Liver (tissue), 8 donors: ENCODE measurements at regions not wholly inside any gene's neighbourhood (a gene's known extent, or its start where the extent isn't known, plus 50 kb on each side); places are given as distances from the start of the nearest gene placed in this dataset.

Experiments used
- DNase-seq: peaks from one replicate; pipeline ENCODE4 v3.0.0-alpha.2; 2017; ENCODE audit warnings: low spot score
- H3K27ac ChIP-seq, 2 donors: one replicate each; pipeline ENCODE4 v1.7.0; 2013; ENCODE audit warnings: inconsistent platforms in 2 of 2, low read length in 2 of 2, control low read depth in 1 of 2, low read depth in 1 of 2, mild to moderate bottlenecking in 1 of 2
- H3K27me3 ChIP-seq, 4 donors: one replicate each; pipeline versions ENCODE4 v1.6.1 to v1.7.0; 2013; ENCODE audit warnings: low read length in 3 of 4, inconsistent platforms in 1 of 4, mild to moderate bottlenecking in 1 of 4, moderate library complexity in 1 of 4; ENCODE audit not compliant: control insufficient read depth in 4 of 4, insufficient read depth in 4 of 4
- H3K36me3 ChIP-seq, 4 donors: one replicate each; pipeline versions ENCODE4 v1.6.1 to v1.7.0; 2013; ENCODE audit warnings: low read length in 3 of 4, mild to moderate bottlenecking in 3 of 4, low read depth in 1 of 4, moderate library complexity in 1 of 4; ENCODE audit not compliant: control insufficient read depth in 4 of 4, insufficient read depth in 3 of 4
- H3K4me1 ChIP-seq, 4 donors: one replicate each; pipeline versions ENCODE4 v1.6.1 to v1.7.0; 2013; ENCODE audit warnings: low read length in 3 of 4, mild to moderate bottlenecking in 3 of 4, moderate library complexity in 1 of 4; ENCODE audit not compliant: control insufficient read depth in 4 of 4, insufficient read depth in 4 of 4
- H3K4me3 ChIP-seq, 3 donors: one replicate each; pipeline versions ENCODE4 v1.6.1 to v1.7.0; 2013; ENCODE audit warnings: low read length in 3 of 3, control low read depth in 1 of 3, low read depth in 1 of 3, mild to moderate bottlenecking in 1 of 3
- H3K9ac ChIP-seq, 2 donors: one replicate each; pipeline ENCODE4 v1.7.0; 2013; ENCODE audit warnings: low read length in 2 of 2, mild to moderate bottlenecking in 2 of 2, moderate library complexity in 2 of 2, control low read depth in 1 of 2, low read depth in 1 of 2
- H3K9me3 ChIP-seq, 4 donors: one replicate each; pipeline versions ENCODE4 v1.6.1 to v1.7.0; 2013; ENCODE audit warnings: low read length in 3 of 4; ENCODE audit not compliant: control insufficient read depth in 4 of 4
- EGR1 ChIP-seq, 2 donors: IDR thresholded peaks; 2 replicates each; pipeline ENCODE4 v1.6.1; 2016 to 2018; ENCODE audit warnings: antibody characterized with exemption in 2 of 2, low read depth in 2 of 2
- FOXA1 ChIP-seq: IDR thresholded peaks from 2 replicates; pipeline ENCODE4 v1.6.1; 2016; ENCODE audit warnings: antibody characterized with exemption
- GABPA ChIP-seq, 2 donors: IDR thresholded peaks in 1 of 2; conservative IDR thresholded peaks in 1 of 2; 2 replicates each; pipeline ENCODE4 v1.6.1; 2016; ENCODE audit warnings: antibody characterized with exemption in 2 of 2, mild to moderate bottlenecking in 1 of 2, moderate library complexity in 1 of 2
- HNF4G ChIP-seq: IDR thresholded peaks from 2 replicates; pipeline ENCODE4 v1.6.1; 2016; ENCODE audit warnings: antibody characterized with exemption
- JUND ChIP-seq, 2 donors: IDR thresholded peaks; 2 replicates each; pipeline ENCODE4 v1.6.1; 2016; ENCODE audit warnings: antibody characterized with exemption in 2 of 2
- RAD21 ChIP-seq, 2 donors: IDR thresholded peaks; 2 replicates each; pipeline ENCODE4 v1.6.1; 2016; ENCODE audit warnings: antibody characterized with exemption in 2 of 2, mild to moderate bottlenecking in 2 of 2
- RXRA ChIP-seq, 2 donors: IDR thresholded peaks; 2 replicates each; pipeline ENCODE4 v1.6.1; 2017 to 2018; ENCODE audit warnings: antibody characterized with exemption in 2 of 2, mild to moderate bottlenecking in 1 of 2
- SP1 ChIP-seq: IDR thresholded peaks from 2 replicates; pipeline ENCODE4 v1.6.1; 2018; ENCODE audit warnings: antibody characterized with exemption, mild to moderate bottlenecking
- TAF1 ChIP-seq: conservative IDR thresholded peaks from 2 replicates; pipeline ENCODE4 v1.6.1; 2016; ENCODE audit warnings: antibody characterized with exemption, mild to moderate bottlenecking
- YY1 ChIP-seq: IDR thresholded peaks from 2 replicates; pipeline ENCODE4 v1.6.1; 2016; ENCODE audit warnings: antibody characterized with exemption, mild to moderate bottlenecking
- WGBS: extraction: QIAGEN DNeasy Blood & Tissue Kit; methylation state at CpG from one replicate; pipeline ENCODE4 v1.1.7; 2013; 5-methylcytosine and 5-hydroxymethylcytosine counted together
- TF ChIP-seq, protein P1 (sequence below): IDR thresholded peaks from 2 replicates; pipeline ENCODE4 v1.6.1; 2016; ENCODE audit warnings: antibody characterized with exemption, mild to moderate bottlenecking
- TF ChIP-seq, protein P2 (sequence below): fragments of 150-350 bp; IDR thresholded peaks from 2 replicates; pipeline ENCODE4 v1.5.1; 2017; ENCODE audit warnings: improper control_type of control experiment, low read depth, low read length; ENCODE audit not compliant: missing input control
- donor health status: healthy.
- donor health status: healthy.
- donor health status: healthy.
- donor health status: healthy.
- donor health status: healthy.

DNA sequence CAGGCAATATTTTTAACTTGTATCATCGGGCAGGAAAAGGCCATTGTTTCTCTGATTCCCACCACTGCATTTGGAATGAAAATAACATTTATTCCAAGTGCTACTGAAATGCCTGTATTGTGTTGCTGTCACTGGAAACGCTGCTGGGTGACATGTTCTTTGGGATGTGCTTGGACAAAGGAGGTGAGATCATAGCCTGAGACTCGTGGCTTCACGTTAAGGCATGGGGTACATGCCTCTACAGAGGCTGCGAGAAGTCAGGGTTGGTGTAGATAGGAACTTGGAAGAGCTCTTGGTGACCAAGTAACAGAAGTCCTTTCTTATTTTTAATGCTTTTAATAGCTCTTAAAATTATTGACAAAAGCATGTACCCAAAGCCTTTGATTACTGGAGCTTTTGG is 58.8 kb upstream of the MAF start (continued):
- TF ChIP-seq, protein P1, sequence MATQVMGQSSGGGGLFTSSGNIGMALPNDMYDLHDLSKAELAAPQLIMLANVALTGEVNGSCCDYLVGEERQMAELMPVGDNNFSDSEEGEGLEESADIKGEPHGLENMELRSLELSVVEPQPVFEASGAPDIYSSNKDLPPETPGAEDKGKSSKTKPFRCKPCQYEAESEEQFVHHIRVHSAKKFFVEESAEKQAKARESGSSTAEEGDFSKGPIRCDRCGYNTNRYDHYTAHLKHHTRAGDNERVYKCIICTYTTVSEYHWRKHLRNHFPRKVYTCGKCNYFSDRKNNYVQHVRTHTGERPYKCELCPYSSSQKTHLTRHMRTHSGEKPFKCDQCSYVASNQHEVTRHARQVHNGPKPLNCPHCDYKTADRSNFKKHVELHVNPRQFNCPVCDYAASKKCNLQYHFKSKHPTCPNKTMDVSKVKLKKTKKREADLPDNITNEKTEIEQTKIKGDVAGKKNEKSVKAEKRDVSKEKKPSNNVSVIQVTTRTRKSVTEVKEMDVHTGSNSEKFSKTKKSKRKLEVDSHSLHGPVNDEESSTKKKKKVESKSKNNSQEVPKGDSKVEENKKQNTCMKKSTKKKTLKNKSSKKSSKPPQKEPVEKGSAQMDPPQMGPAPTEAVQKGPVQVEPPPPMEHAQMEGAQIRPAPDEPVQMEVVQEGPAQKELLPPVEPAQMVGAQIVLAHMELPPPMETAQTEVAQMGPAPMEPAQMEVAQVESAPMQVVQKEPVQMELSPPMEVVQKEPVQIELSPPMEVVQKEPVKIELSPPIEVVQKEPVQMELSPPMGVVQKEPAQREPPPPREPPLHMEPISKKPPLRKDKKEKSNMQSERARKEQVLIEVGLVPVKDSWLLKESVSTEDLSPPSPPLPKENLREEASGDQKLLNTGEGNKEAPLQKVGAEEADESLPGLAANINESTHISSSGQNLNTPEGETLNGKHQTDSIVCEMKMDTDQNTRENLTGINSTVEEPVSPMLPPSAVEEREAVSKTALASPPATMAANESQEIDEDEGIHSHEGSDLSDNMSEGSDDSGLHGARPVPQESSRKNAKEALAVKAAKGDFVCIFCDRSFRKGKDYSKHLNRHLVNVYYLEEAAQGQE: no peak

DNA sequence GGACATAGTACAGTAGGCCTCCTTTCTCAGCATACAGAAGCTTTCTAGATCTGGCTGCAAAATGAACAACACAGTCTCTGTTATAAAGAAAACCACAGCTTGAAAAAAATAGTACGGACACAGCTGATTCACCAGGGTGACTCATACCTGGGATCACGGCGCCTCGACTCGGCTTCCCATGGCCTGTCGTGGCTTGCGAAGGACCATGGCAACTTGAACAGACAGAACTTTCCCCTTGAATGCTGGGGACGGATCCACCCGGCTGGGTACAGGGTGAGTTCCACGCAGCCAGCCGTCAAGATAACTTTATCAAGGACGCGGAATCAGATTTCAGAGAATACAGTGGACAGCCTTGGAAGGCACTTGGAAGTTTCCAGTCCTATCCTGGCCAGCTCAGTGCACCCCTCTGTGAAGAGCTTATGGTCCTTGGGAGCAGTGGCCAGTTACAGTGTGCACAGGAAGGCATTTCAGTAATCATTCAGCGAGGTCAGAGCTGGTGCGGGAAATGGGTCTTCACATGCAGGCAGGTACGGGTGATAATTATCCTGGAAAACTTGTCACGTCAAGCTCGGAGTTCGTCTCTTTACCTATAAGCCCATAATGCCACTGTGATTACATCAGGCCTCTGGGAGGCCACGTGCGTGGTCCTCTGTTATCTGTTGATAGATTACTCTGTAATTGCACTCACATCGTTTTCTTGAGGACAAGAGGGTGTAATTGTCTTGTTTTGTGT is 57.9 kb upstream of the MAF start:
- Histone ChIP-seq H3K9me3 (no peaks in the 10 kb centered on the region), H3K4me3 (no peak overlapping the region), H3K36me3 (no peaks in the 10 kb centered on the region), H3K27ac (no peak overlapping the region), H3K27me3 (no peaks in the 10 kb centered on the region), H3K9ac (no peak overlapping the region), H3K4me1 (no peaks in the 10 kb centered on the region)
- DNase-seq: no peak
- TF ChIP-seq EGR1 (IDR thresholded peaks at IDR 0.05; ENCODE audit: low read depth in 2 of 2) (no peak), HNF4G (no peak), RAD21 (IDR thresholded peaks at IDR 0.05) (no peak), YY1 (no peak), SP1 (no peak), GABPA (IDR thresholded peaks at IDR 0.05 in 1 of 2, conservative IDR thresholded peaks at IDR 0.05 in 1 of 2) (no peak), FOXA1 (no peak)
- TF ChIP-seq, protein P2, sequence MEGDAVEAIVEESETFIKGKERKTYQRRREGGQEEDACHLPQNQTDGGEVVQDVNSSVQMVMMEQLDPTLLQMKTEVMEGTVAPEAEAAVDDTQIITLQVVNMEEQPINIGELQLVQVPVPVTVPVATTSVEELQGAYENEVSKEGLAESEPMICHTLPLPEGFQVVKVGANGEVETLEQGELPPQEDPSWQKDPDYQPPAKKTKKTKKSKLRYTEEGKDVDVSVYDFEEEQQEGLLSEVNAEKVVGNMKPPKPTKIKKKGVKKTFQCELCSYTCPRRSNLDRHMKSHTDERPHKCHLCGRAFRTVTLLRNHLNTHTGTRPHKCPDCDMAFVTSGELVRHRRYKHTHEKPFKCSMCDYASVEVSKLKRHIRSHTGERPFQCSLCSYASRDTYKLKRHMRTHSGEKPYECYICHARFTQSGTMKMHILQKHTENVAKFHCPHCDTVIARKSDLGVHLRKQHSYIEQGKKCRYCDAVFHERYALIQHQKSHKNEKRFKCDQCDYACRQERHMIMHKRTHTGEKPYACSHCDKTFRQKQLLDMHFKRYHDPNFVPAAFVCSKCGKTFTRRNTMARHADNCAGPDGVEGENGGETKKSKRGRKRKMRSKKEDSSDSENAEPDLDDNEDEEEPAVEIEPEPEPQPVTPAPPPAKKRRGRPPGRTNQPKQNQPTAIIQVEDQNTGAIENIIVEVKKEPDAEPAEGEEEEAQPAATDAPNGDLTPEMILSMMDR: no peak
- TF ChIP-seq, protein P1: no peak
- WGBS: 92% methylated on average over 22 of the region's 22 CpGs

DNA sequence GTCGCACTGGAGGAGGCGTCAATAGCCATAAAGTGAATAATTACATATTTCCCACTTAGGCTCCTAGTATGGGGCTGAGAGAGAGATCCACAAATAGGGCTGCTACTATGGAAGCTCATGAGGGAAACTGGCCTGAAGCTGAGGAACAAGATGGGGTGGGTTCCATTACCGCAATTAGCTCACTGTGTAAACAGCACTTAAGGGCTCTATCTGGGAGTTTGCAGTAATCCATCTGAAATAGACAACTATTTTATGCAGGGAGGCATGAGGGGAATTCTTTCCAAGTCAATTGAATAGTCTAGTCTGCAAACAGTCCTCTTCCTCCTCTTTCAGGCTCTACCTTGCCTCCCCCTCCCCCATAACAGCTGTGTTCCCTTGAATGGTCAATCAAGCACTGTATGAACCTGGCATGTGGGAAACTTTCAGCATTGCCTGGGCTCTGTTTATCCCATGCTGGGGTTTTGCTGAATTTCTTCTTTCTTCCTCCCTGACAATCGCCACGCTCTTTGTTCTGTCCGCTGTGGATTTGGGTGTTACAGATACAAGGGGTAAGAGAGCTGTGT is 56.1 kb upstream of the MAF start:
- TF ChIP-seq TAF1 (no peak), HNF4G (no peak), RXRA (IDR thresholded peaks at IDR 0.05) (no peak), JUND (IDR thresholded peaks at IDR 0.05) (no peak), GABPA (IDR thresholded peaks at IDR 0.05 in 1 of 2, conservative IDR thresholded peaks at IDR 0.05 in 1 of 2) (no peak)
- Histone ChIP-seq H3K9ac (no peak overlapping the region), H3K36me3 (no peaks in the 10 kb centered on the region), H3K27ac (no peak overlapping the region), H3K4me1 (no peaks in the 10 kb centered on the region), H3K27me3 (no peaks in the 10 kb centered on the region), H3K4me3 (no peak overlapping the region), H3K9me3 (no peaks in the 10 kb centered on the region)
- WGBS: 95% methylated on average over 6 of the region's 6 CpGs
- DNase-seq: no peak
